ENCODE measurements at regions not wholly inside any gene's neighbourhood (a gene's known extent, or its start where the extent isn't known, plus 50 kb on each side); places are given as distances from the start of the nearest gene placed in this dataset.

DNA sequence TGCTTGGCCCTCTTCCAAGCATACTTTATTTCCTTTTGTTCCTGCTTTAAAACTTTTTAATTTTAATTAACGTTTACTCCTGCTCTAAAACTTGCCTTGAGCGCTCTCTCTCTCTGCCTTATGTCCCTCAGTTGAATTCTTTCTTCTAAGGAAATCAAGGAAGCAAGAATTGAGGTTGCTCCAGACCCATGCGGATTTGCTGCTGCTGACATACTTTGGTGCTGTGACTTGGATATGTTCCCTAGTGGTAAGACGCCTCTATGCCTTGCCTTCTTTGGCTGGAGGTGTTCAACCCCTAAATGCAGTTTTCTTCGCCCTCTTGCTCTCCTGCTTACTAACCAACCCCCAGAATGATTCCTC is 148.1 kb downstream of the ADSS2 start:
- TF ChIP-seq EZH2phosphoT487 (IDR thresholded peaks at IDR 0.05; ENCODE audit: borderline replicate concordance) (no peak), CTCF (conservative IDR thresholded peaks at IDR 0.05; ENCODE audit: low read length) (no peak)

Data from Loucy (cell line).